ENCODE measurements at regions not wholly inside any gene's neighbourhood (a gene's known extent, or its start where the extent isn't known, plus 50 kb on each side); places are given as distances from the start of the nearest gene placed in this dataset.

GRCh38 chr4:123340381-123340701, 56.3 kb upstream of the SPRY1 start:
- no peak for TF ChIP-seq NFIC (IDR thresholded peaks at IDR 0.05)
- TF ChIP-seq ZBTB7A (IDR thresholded peaks at IDR 0.05; ENCODE audit: low read depth) = no peak
- no peak for TF ChIP-seq EP300 (IDR thresholded peaks at IDR 0.05; ENCODE audit: borderline replicate concordance)
- TF ChIP-seq REST (IDR thresholded peaks at IDR 0.05; ENCODE audit: low read depth) = no peak
- TF ChIP-seq MAX (IDR thresholded peaks at IDR 0.05) = no peak
- TF ChIP-seq TAF1 (IDR thresholded peaks at IDR 0.05; ENCODE audit: low read depth) = no peak
